Esophagus muscularis mucosa (tissue), 3 donors: ENCODE measurements at regions not wholly inside any gene's neighbourhood (a gene's known extent, or its start where the extent isn't known, plus 50 kb on each side); places are given as distances from the start of the nearest gene placed in this dataset.

Experiments
- POLR2A ChIP-seq: fragments of 450-650 bp; IDR thresholded peaks from one replicate; pipeline ENCODE4 v1.6.1; 2017; ENCODE audit warnings: antibody characterized with exemption, moderate library complexity, mild to moderate bottlenecking, low read depth
- TF ChIP-seq, protein P1 (sequence below), 3 experiments: fragments of 200-600 bp in 2 of 3; fragments of 450-650 bp in 1 of 3; sonication (generic) in 2 of 3; IDR thresholded peaks; one replicate each; pipeline ENCODE4 v1.5.1; 2017 to 2019; ENCODE audit warnings: antibody characterized with exemption in 3 of 3, mild to moderate bottlenecking in 2 of 3, moderate library complexity in 1 of 3

DNA sequence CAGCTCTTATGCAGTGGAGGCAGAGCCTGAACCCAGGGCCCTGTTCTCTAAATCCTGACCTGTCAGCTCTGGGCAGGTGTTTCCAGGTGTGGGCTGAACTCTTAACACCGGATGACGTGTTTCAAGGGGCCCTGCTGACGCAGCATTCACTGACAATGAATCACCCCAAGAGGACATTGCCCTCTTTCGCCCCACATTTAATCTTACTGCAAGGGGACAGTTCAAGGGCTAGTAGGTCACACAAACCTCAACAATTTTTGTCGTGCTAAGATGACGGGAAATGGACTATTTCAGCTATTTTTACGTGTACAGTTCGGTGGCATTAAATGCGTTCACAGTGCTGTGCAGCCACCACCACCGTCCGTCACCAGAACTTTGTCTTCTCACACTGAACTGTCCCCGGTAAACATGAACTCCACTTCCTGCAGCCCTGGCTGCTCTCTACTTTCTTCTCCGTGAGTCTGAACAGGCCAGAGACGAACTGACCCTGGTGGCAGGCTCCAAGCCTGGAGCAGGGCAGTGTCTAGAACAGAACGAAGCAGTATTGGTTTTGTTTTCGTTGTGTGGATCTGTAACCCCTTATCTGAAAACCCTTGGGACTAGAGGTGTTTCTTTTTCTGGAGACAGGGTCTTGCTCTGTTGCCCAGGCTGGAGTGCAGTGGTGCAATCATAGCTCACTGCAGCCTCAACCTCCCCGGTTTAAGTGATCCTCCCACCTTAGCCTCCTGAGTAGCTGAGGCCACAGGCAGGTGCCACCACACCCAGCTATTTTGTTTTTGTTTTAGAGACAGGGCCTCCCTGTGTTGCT is 88.4 kb upstream of the CIBAR2 start:
- no peak for TF ChIP-seq POLR2A
- TF ChIP-seq, protein P1, sequence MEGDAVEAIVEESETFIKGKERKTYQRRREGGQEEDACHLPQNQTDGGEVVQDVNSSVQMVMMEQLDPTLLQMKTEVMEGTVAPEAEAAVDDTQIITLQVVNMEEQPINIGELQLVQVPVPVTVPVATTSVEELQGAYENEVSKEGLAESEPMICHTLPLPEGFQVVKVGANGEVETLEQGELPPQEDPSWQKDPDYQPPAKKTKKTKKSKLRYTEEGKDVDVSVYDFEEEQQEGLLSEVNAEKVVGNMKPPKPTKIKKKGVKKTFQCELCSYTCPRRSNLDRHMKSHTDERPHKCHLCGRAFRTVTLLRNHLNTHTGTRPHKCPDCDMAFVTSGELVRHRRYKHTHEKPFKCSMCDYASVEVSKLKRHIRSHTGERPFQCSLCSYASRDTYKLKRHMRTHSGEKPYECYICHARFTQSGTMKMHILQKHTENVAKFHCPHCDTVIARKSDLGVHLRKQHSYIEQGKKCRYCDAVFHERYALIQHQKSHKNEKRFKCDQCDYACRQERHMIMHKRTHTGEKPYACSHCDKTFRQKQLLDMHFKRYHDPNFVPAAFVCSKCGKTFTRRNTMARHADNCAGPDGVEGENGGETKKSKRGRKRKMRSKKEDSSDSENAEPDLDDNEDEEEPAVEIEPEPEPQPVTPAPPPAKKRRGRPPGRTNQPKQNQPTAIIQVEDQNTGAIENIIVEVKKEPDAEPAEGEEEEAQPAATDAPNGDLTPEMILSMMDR (IDR thresholded peaks at IDR 0.05): no peak
